NT2/D1 (cell line): ENCODE measurements at regions not wholly inside any gene's neighbourhood (a gene's known extent, or its start where the extent isn't known, plus 50 kb on each side); places are given as distances from the start of the nearest gene placed in this dataset.

ENCODE experiments used
- SUZ12 ChIP-seq: IDR thresholded peaks from 2 replicates; pipeline ENCODE4 v1.6.1; 2011; ENCODE audit not compliant: insufficient read length, insufficient read depth; ENCODE audit errors: extremely low read depth
- YY1 ChIP-seq: IDR thresholded peaks from 2 replicates; pipeline ENCODE4 v1.6.1; 2011; ENCODE audit not compliant: insufficient read length, insufficient read depth

DNA sequence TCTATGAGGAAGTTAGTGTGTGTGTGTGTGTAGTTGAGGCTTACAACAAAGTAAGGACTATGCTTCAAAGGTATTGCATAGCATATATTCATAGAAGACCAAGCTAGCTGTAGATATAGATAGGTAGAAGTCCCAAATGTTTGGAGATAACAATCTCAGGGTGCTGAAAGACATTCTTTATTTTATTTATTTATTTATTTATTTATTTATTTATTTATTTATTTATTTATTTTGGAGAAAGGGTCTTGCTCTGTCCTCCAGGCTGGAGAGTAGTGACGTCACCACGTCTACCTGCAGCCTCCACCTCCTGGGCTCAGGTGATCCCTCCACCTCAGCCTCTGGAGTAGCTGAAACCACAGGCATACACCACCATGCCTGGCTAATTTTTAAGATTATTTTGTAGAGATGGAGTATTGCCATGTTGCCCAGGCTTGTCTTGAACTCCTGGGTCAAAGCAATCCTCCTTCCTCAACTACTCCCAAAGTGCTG, 284.6 kb upstream of the KIF2B start:
- TF ChIP-seq YY1: no peak
- no peak for TF ChIP-seq SUZ12
